ENCODE measurements at regions not wholly inside any gene's neighbourhood (a gene's known extent, or its start where the extent isn't known, plus 50 kb on each side); places are given as distances from the start of the nearest gene placed in this dataset.

- intact Hi-C loops (cut with micrococcal nuclease) (no loop called here), dilution Hi-C loops (cut with MboI; ENCODE audit: extremely low pct_ligation_motif_present, low sequenced_read_pairs) (no loop called here)
- Histone ChIP-seq H3K4me2 (ENCODE audit: insufficient read depth, low read length) (no peak overlapping the region), H3K9ac (replicated peaks; ENCODE audit: extremely low read depth, insufficient read depth, low read length) (no peak overlapping the region), H4K20me1 (replicated peaks; ENCODE audit: control insufficient read depth, extremely low read depth, insufficient read depth, low read length) (no peaks in the 10 kb centered on the region), H3K9me3 (replicated peaks; ENCODE audit: control insufficient read depth, insufficient read depth, low read length) (no peaks in the 10 kb centered on the region), H3K27me3 (ENCODE audit: control insufficient read depth in 2 of 2, insufficient read depth in 2 of 2, low read length in 2 of 2) (peaks cover 5 to 6% of the 10 kb centered on the region in 2 experiments), H2AFZ (ENCODE audit: low read depth, low read length) (no peak overlapping the region), H3K9me1 (replicated peaks; ENCODE audit: control insufficient read depth, extremely low read depth, insufficient read depth, low read length) (no peaks in the 10 kb centered on the region), H3K4me3 (replicated peaks in 1 of 3; ENCODE audit: insufficient read depth in 1 of 3, low read depth in 1 of 3, low read length in 3 of 3) (no peak overlapping the region), H3K36me3 (ENCODE audit: control insufficient read depth in 2 of 2, extremely low read depth in 1 of 2, insufficient read depth in 2 of 2, low read length in 2 of 2) (no peaks in the 10 kb centered on the region), H3K79me2 (ENCODE audit: control insufficient read depth, insufficient read depth, low read length) (no peaks in the 10 kb centered on the region), H3K27ac (ENCODE audit: insufficient read depth, low read depth, low read length) (no peak overlapping the region), H3K4me1 (ENCODE audit: control insufficient read depth, extremely low read depth, insufficient read depth, low read length) (no peaks in the 10 kb centered on the region)
- no peak for DNase-seq (ENCODE audit: low read depth, low spot score)
- POLR2A ChIA-PET, result no interaction called here
- TF ChIP-seq GATA2 (IDR thresholded peaks at IDR 0.05; ENCODE audit: insufficient read depth, insufficient read length, low read depth, low read length) (no peak), CTCF (IDR thresholded peaks at IDR 0.05; ENCODE audit: extremely low read depth in 1 of 2, insufficient read depth in 1 of 2, low read depth in 1 of 2, low read length in 2 of 2) (no peak), MYC (IDR thresholded peaks at IDR 0.05; ENCODE audit: low read depth, low read length) (no peak), JUN (IDR thresholded peaks at IDR 0.05; ENCODE audit: borderline replicate concordance, insufficient read depth, insufficient read length, low read depth) (no peak), FOS (IDR thresholded peaks at IDR 0.05; ENCODE audit: borderline replicate concordance, insufficient read depth, low read length) (no peak), EZH2 (IDR thresholded peaks at IDR 0.05; ENCODE audit: borderline replicate concordance, low read depth, low read length, severe bottlenecking) (no peak), MAX (IDR thresholded peaks at IDR 0.05; ENCODE audit: insufficient read depth, insufficient read length) (no peak), POLR2A (IDR thresholded peaks at IDR 0.05; ENCODE audit: low read depth, low read length) (no peak), POLR2AphosphoS5 (IDR thresholded peaks at IDR 0.05; ENCODE audit: insufficient read depth, low read depth, low read length) (no peak)
- no peak for FAIRE-seq
- BruUV-seq (replicated peaks), result no TSS peak
- CTCF ChIA-PET, result interaction anchor here (1.1 to 1.6 kb wide), 2 partner anchors 10 to 34 kb away, joined by 4 to 6 read pairs; no protein-coding TSS in a partner anchor
Measured at GRCh38 chr2:38474715-38475566, 97.9 kb upstream of the ATL2 start.
